B cell (primary cell): ENCODE measurements at regions not wholly inside any gene's neighbourhood (a gene's known extent, or its start where the extent isn't known, plus 50 kb on each side); places are given as distances from the start of the nearest gene placed in this dataset.

Experiments used
- ATAC-seq: fragments of 200-7000 bp; cut with Tn5 transposase; one replicate; pipeline ENCODE4 v1.10.0; 2021; ENCODE audit warnings: low read depth, mild to moderate bottlenecking, moderate number of reproducible peaks, moderate library complexity
- CTCF ChIA-PET: fragments of 350-600 bp; sonication (Branson Sonifier 250); formaldehyde crosslinking; loops from one replicate; lab custom pipeline; 2021; ENCODE audit warnings: antibody characterized with exemption, inconsistent platforms; lab: Charles Lee
- POLR2A ChIA-PET: fragments of 350-600 bp; sonication (Branson Sonifier 250); formaldehyde crosslinking; loops from one replicate; lab custom pipeline; 2021; ENCODE audit warnings: antibody characterized with exemption; lab: Charles Lee
- DNase-seq: peaks from one replicate; pipeline ENCODE4 v3.0.0; 2013
- H2AFZ ChIP-seq: 2 replicates; pipeline ENCODE4 v1.6.1; 2012; ENCODE audit warnings: mild to moderate bottlenecking, low read depth, low read length; ENCODE audit not compliant: insufficient read depth, poor library complexity, severe bottlenecking
- H3K27ac ChIP-seq, 2 donors: 1 replicate in 1 of 2; 2 replicates in 1 of 2; pipeline ENCODE4 v1.5.1; 2012 to 2013; ENCODE audit warnings: low read length in 2 of 2, mild to moderate bottlenecking in 2 of 2, moderate library complexity in 1 of 2
- H3K27me3 ChIP-seq, 4 experiments: fragments of 200-600 bp in 1 of 4; sonication (generic) in 1 of 4; replicated peaks in 1 of 4; 1 replicate in 2 of 4; 2 replicates in 2 of 4; pipeline versions ENCODE4 v1.6.1 to v1.7.0; 2013 to 2016; ENCODE audit warnings: low read length in 3 of 4, mild to moderate bottlenecking in 2 of 4, mixed read lengths in 1 of 4, moderate library complexity in 1 of 4; ENCODE audit not compliant: insufficient read depth in 4 of 4, control insufficient read depth in 3 of 4; ENCODE audit errors: control extremely low read depth in 1 of 4
- H3K36me3 ChIP-seq, 2 experiments: replicated peaks in 1 of 2; 1 replicate in 1 of 2; 2 replicates in 1 of 2; pipeline versions ENCODE4 v1.6.1 to v1.7.1; 2013; ENCODE audit warnings: low read length in 1 of 2; ENCODE audit not compliant: insufficient read depth in 2 of 2, control insufficient read depth in 1 of 2; ENCODE audit errors: control extremely low read depth in 1 of 2, extremely low read depth in 1 of 2
- H3K4me1 ChIP-seq, 2 donors: fragments of 200-600 bp in 1 of 2; sonication (generic) in 1 of 2; 1 replicate in 1 of 2; 2 replicates in 1 of 2; pipeline versions ENCODE4 v1.5.1 to v1.6.1; 2013 to 2017; ENCODE audit warnings: low read length in 2 of 2; ENCODE audit not compliant: control insufficient read depth in 2 of 2, insufficient read depth in 2 of 2
- H3K4me2 ChIP-seq: replicated peaks from 2 replicates; pipeline ENCODE3; 2012; ENCODE audit warnings: mild to moderate bottlenecking, low read depth, low read length; ENCODE audit not compliant: poor library complexity, severe bottlenecking
- H3K4me3 ChIP-seq, 5 experiments: fragments of 200-600 bp in 1 of 5; sonication (generic) in 1 of 5; 1 replicate in 3 of 5; 2 replicates in 2 of 5; pipeline versions ENCODE4 v1.5.1 to v1.7.0; 2011 to 2016; ENCODE audit warnings: low read length in 4 of 5, mild to moderate bottlenecking in 4 of 5, low read depth in 2 of 5, control low read depth in 1 of 5, moderate library complexity in 1 of 5; ENCODE audit not compliant: insufficient read depth in 1 of 5; ENCODE audit errors: control extremely low read depth in 1 of 5, extremely low read depth in 1 of 5
- H3K79me2 ChIP-seq: fragments of 200-600 bp; sonication (generic); one replicate; pipeline ENCODE4 v1.6.0; 2016; ENCODE audit warnings: low read length; ENCODE audit not compliant: control insufficient read depth, insufficient read depth
- H3K9ac ChIP-seq: fragments of 200-600 bp; sonication (generic); 2 replicates; pipeline ENCODE4 v1.6.1; 2017; ENCODE audit warnings: mild to moderate bottlenecking, low read length, moderate library complexity
- H3K9me3 ChIP-seq, 3 donors: one replicate each; pipeline versions ENCODE4 v1.6.1 to v1.7.1; 2013; ENCODE audit warnings: low read length in 2 of 3; ENCODE audit not compliant: control insufficient read depth in 2 of 3, insufficient read depth in 1 of 3; ENCODE audit errors: control extremely low read depth in 1 of 3
- H4K20me1 ChIP-seq: 2 replicates; pipeline ENCODE4 v1.6.0; 2012; ENCODE audit warnings: mild to moderate bottlenecking, low read length; ENCODE audit not compliant: insufficient read depth, control insufficient read depth, poor library complexity, severe bottlenecking
- H3K27ac Mint-ChIP-seq: one replicate; pipeline ENCODE4 v1.8.0; 2021; ENCODE audit warnings: mixed read lengths
- H3K27me3 Mint-ChIP-seq: one replicate; pipeline ENCODE4 v1.8.0; 2021; ENCODE audit warnings: mixed read lengths
- H3K4me1 Mint-ChIP-seq: one replicate; pipeline ENCODE4 v1.8.0; 2021; ENCODE audit warnings: mixed read lengths
- H3K4me3 Mint-ChIP-seq: one replicate; pipeline ENCODE4 v1.8.0; 2021; ENCODE audit warnings: mixed read lengths
- H3K9me3 Mint-ChIP-seq: one replicate; pipeline ENCODE4 v1.8.0; 2022; ENCODE audit warnings: mixed read lengths; ENCODE audit not compliant: insufficient read depth
- EZH2 ChIP-seq: IDR thresholded peaks from 2 replicates; pipeline ENCODE4 v1.6.1; 2012; ENCODE audit warnings: borderline replicate concordance, low read depth, mild to moderate bottlenecking, moderate library complexity, low read length; ENCODE audit not compliant: insufficient read depth, poor library complexity, severe bottlenecking
- WGBS: methylation state at CpG from one replicate; pipeline ENCODE4 v1.1.5; 2013; ENCODE audit warnings: missing lambda C conversion rate; ENCODE audit not compliant: insufficient coverage; 5-methylcytosine and 5-hydroxymethylcytosine counted together
- intact Hi-C: fragments of 100-400 bp; cut with micrococcal nuclease; formaldehyde crosslinking; loops from one replicate; pipeline ENCODE4 v1.10.0; 2022
- TF ChIP-seq, protein P1 (sequence below): fragments of 200-600 bp; IDR thresholded peaks from one replicate; pipeline ENCODE4 v1.8.0; 2022; ENCODE audit warnings: antibody characterized with exemption, mild to moderate bottlenecking

DNA sequence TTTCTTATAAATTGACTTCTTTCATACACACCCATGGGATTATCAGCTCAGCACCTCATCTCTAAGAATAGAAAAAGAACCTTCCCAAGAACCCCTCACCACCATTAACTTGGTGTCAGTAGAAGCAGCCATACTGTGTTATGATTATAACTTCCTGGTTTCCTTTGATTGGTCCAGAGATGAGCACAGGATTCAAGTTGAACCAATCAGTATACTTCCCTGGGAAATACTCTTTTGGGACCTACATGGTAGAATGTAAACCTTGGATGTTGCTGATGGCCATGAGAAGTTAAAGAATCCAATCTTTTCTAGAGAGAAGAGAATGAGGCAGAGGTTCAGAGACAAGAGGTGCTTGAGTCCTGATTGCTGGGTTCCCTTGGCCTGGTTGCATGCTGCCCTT lies 190.8 kb downstream of the BMP7 start:
- no peak overlapping the region for H2AFZ ChIP-seq
- DNase-seq (no peak), ATAC-seq (no peak)
- CTCF ChIA-PET: no interaction called here
- Mint-ChIP-seq H3K9me3 (peaks cover 8% of the 10 kb centered on the region), H3K4me1 (no peaks in the 10 kb centered on the region), H3K4me3 (no peak overlapping the region), H3K27me3 (peaks cover 17% of the 10 kb centered on the region), H3K27ac (no peak overlapping the region)
- no peak overlapping the region for H3K4me3 ChIP-seq
- no peaks in the 10 kb centered on the region for H3K79me2 ChIP-seq
- intact Hi-C loops: no loop called here
- no peak overlapping the region for H3K9ac ChIP-seq
- peaks cover 0 to 16% (median 10%) of the 10 kb centered on the region in 3 donors for H3K9me3 ChIP-seq
- H3K27ac ChIP-seq: no peak overlapping the region
- POLR2A ChIA-PET: no interaction called here
- no peaks in the 10 kb centered on the region for H3K36me3 ChIP-seq
- no peaks in the 10 kb centered on the region for H3K4me1 ChIP-seq
- H4K20me1 ChIP-seq: no peaks in the 10 kb centered on the region
- H3K4me2 ChIP-seq: no peak overlapping the region
- peaks cover 0 to 16% (median 6%) of the 10 kb centered on the region in 4 experiments for H3K27me3 ChIP-seq
- TF ChIP-seq EZH2: no peak
- TF ChIP-seq, protein P1, sequence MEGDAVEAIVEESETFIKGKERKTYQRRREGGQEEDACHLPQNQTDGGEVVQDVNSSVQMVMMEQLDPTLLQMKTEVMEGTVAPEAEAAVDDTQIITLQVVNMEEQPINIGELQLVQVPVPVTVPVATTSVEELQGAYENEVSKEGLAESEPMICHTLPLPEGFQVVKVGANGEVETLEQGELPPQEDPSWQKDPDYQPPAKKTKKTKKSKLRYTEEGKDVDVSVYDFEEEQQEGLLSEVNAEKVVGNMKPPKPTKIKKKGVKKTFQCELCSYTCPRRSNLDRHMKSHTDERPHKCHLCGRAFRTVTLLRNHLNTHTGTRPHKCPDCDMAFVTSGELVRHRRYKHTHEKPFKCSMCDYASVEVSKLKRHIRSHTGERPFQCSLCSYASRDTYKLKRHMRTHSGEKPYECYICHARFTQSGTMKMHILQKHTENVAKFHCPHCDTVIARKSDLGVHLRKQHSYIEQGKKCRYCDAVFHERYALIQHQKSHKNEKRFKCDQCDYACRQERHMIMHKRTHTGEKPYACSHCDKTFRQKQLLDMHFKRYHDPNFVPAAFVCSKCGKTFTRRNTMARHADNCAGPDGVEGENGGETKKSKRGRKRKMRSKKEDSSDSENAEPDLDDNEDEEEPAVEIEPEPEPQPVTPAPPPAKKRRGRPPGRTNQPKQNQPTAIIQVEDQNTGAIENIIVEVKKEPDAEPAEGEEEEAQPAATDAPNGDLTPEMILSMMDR: no peak

DNA sequence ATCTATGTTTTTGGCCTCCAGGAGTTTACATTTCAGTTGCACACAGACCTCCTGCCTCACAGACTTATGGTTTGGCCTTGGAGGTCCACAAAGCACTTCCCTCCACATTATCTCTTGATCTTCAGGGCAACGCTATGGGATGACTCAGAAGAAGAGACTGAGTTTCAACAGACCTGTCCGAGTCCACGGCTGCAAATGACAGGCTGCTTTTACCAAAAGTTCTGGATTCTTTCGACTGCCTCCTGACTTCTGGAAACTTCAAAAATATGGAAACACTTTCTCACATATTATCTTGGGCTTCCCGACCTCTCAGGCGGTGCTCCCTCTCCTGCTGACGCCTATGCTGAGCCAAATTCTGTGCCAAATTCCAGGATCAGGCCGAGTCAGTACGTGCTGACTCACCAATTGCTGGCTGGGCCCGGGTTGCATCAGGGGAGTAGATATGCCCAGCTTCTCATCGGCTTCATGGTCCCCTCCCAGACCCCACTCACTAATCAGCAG lies 190.2 kb downstream of the BMP7 start:
- CTCF ChIA-PET: no interaction called here
- H3K27me3 ChIP-seq: peaks cover 0 to 12% (median 5%) of the 10 kb centered on the region in 4 experiments
- no peak overlapping the region for H3K27ac ChIP-seq
- 84% methylated on average over 11 of the region's 11 CpGs for WGBS
- TF ChIP-seq, protein P1: no peak
- TF ChIP-seq EZH2: no peak
- no peaks in the 10 kb centered on the region for H3K36me3 ChIP-seq
- Mint-ChIP-seq H3K27ac (no peak overlapping the region), H3K9me3 (peaks cover 8% of the 10 kb centered on the region), H3K4me3 (no peak overlapping the region), H3K27me3 (peaks cover 13% of the 10 kb centered on the region), H3K4me1 (no peaks in the 10 kb centered on the region)
- intact Hi-C loops: no loop called here
- H3K4me3 ChIP-seq: no peak overlapping the region
- no peak overlapping the region for H2AFZ ChIP-seq
- no peaks in the 10 kb centered on the region for H4K20me1 ChIP-seq
- no peaks in the 10 kb centered on the region for H3K79me2 ChIP-seq
- no peak for ATAC-seq
- no peak overlapping the region for H3K9ac ChIP-seq
- POLR2A ChIA-PET: no interaction called here
- no peaks in the 10 kb centered on the region for H3K4me1 ChIP-seq
- no peak for DNase-seq
- H3K9me3 ChIP-seq: peaks cover 0 to 17% (median 10%) of the 10 kb centered on the region in 3 donors
- H3K4me2 ChIP-seq: no peak overlapping the region
